Thoracic aorta (tissue), 2 donors: ENCODE measurements at regions not wholly inside any gene's neighbourhood (a gene's known extent, or its start where the extent isn't known, plus 50 kb on each side); places are given as distances from the start of the nearest gene placed in this dataset.
"Not testable (repeated sequence)": the region's sequence is repeated elsewhere in the genome, so short reads cannot be mapped to it uniquely, and the experiment has no call there.

Experiments used
- ATAC-seq: fragments of 150-250 bp; one replicate; pipeline ENCODE4 v1.8.0; 2017; ENCODE audit warnings: low read depth; ENCODE audit not compliant: insufficient number of reproducible peaks, low FRiP score
- DNase-seq: peaks from one replicate; pipeline ENCODE4 v3.0.0-alpha.2; 2020; ENCODE audit warnings: low spot score
- H3K27ac ChIP-seq, 2 donors: fragments of 200-600 bp; sonication (generic); 1 replicate in 1 of 2; 2 replicates in 1 of 2; pipeline ENCODE4 v1.5.1; 2016; ENCODE audit warnings: mild to moderate bottlenecking in 2 of 2, moderate library complexity in 2 of 2
- H3K27me3 ChIP-seq: fragments of 200-600 bp; sonication (generic); replicated peaks from 2 replicates; pipeline ENCODE4 v1.6.0; 2016; ENCODE audit warnings: mild to moderate bottlenecking; ENCODE audit not compliant: insufficient read depth
- H3K36me3 ChIP-seq: fragments of 200-600 bp; sonication (generic); one replicate; pipeline ENCODE4 v1.5.1; 2016
- H3K4me1 ChIP-seq, 2 donors: fragments of 200-600 bp; sonication (generic); 1 replicate in 1 of 2; 2 replicates in 1 of 2; pipeline versions ENCODE4 v1.5.1 to v1.6.0; 2016; ENCODE audit warnings: low read depth in 2 of 2, mild to moderate bottlenecking in 1 of 2; ENCODE audit not compliant: control insufficient read depth in 1 of 2
- H3K4me3 ChIP-seq: fragments of 200-600 bp; sonication (generic); 2 replicates; pipeline ENCODE4 v1.5.1; 2016; ENCODE audit warnings: mild to moderate bottlenecking
- H3K9me3 ChIP-seq: fragments of 200-600 bp; sonication (generic); 2 replicates; pipeline ENCODE4 v1.5.1; 2016
- TF ChIP-seq, protein P1 (sequence below): fragments of 200-600 bp; sonication (generic); IDR thresholded peaks from one replicate; pipeline ENCODE4 v1.5.1; 2019; ENCODE audit warnings: antibody characterized with exemption

- H3K4me3 ChIP-seq, result no peak overlapping the region
- H3K36me3 ChIP-seq, result no peaks in the 10 kb centered on the region
- no peaks in the 10 kb centered on the region for H3K4me1 ChIP-seq
- ATAC-seq, result no peak
- H3K27me3 ChIP-seq, result no peaks in the 10 kb centered on the region
- no peak overlapping the region for H3K27ac ChIP-seq
- no peaks in the 10 kb centered on the region for H3K9me3 ChIP-seq
- TF ChIP-seq, protein P1, sequence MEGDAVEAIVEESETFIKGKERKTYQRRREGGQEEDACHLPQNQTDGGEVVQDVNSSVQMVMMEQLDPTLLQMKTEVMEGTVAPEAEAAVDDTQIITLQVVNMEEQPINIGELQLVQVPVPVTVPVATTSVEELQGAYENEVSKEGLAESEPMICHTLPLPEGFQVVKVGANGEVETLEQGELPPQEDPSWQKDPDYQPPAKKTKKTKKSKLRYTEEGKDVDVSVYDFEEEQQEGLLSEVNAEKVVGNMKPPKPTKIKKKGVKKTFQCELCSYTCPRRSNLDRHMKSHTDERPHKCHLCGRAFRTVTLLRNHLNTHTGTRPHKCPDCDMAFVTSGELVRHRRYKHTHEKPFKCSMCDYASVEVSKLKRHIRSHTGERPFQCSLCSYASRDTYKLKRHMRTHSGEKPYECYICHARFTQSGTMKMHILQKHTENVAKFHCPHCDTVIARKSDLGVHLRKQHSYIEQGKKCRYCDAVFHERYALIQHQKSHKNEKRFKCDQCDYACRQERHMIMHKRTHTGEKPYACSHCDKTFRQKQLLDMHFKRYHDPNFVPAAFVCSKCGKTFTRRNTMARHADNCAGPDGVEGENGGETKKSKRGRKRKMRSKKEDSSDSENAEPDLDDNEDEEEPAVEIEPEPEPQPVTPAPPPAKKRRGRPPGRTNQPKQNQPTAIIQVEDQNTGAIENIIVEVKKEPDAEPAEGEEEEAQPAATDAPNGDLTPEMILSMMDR, result no peak
- no peak for DNase-seq
Measured at GRCh38 chr3:159301961-159302360, 500.1 kb downstream of the MFSD1 start.

- H3K4me3 ChIP-seq, result no peak overlapping the region
- no peaks in the 10 kb centered on the region for H3K4me1 ChIP-seq
- H3K27me3 ChIP-seq, result no peaks in the 10 kb centered on the region
- TF ChIP-seq, protein P1, result no peak
- no peak for ATAC-seq
- H3K9me3 ChIP-seq, result no peaks in the 10 kb centered on the region
- H3K27ac ChIP-seq, result no peak overlapping the region
- DNase-seq, result no peak
- H3K36me3 ChIP-seq, result no peaks in the 10 kb centered on the region
Measured at GRCh38 chr3:159305017-159305416, 503.2 kb downstream of the MFSD1 start.

GRCh38 chr3:159316706-159317105 lies 514.9 kb downstream of the MFSD1 start:
- DNase-seq, H3K4me1 ChIP-seq, H3K36me3 ChIP-seq, H3K27me3 ChIP-seq, H3K4me3 ChIP-seq, ATAC-seq, H3K27ac ChIP-seq, H3K9me3 ChIP-seq: not testable (repeated sequence)

DNA sequence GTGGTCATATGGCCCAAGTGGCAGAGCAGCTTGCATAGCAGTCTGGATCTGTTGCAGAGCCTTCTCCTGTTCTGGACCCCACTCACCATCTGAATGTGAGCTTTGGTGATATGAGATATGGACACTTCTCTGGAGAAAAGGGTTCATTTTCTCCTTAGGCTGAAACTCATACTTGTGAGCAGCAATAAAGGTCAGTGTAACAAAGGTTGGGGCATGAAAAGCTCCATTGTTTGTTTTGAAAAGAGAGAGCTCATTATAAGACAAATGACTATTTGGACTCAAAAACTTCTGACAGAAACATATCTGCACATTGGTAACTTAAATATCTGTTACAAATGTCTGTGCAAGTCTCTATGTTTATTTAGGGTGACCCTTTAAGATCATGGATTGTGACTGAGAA lies 517.3 kb downstream of the MFSD1 start:
- H3K4me3 ChIP-seq, result no peak overlapping the region
- no peak for ATAC-seq
- no peaks in the 10 kb centered on the region for H3K4me1 ChIP-seq
- H3K36me3 ChIP-seq, result no peaks in the 10 kb centered on the region
- no peaks in the 10 kb centered on the region for H3K27me3 ChIP-seq
- TF ChIP-seq, protein P1, result no peak
- H3K9me3 ChIP-seq, result no peaks in the 10 kb centered on the region
- DNase-seq, result no peak
- H3K27ac ChIP-seq, result no peak overlapping the region

DNA sequence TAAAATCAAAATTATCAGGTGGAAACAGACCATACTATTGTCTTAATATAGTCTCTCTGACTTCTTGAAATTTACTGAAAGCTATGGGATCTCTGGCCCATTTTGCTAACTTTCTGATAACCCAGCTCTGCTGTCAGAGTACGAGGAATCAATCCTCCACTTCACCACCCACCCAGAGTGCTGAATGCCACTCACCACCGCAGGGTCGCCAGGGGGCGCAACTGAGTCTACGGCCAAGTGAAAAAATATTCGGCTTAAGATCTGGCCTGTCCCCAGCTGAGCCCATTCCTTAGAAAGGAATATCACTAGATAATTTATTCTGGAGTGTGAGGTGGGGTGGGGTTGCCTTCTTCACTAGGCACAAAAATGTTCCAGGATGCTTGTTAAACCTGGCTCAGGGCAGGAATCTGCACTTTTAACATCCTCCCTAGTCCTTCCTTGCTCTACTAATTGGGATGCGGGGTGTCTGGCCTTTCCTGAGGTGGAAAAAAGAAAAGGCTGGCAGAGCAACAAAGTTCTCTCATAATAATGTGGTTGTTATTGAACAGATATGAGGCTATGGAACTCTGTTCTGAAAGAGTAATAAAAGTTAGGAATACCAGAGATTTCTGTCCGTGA lies 520.6 kb downstream of the MFSD1 start:
- no peaks in the 10 kb centered on the region for H3K4me1 ChIP-seq
- no peak overlapping the region for H3K27ac ChIP-seq

More for the DNA sequence above, 520.6 kb downstream of the MFSD1 start:
- no peak for DNase-seq
- Histone ChIP-seq H3K36me3 (no peaks in the 10 kb centered on the region), H3K9me3 (no peaks in the 10 kb centered on the region), H3K4me3 (no peak overlapping the region), H3K27me3 (no peaks in the 10 kb centered on the region)
- TF ChIP-seq, protein P1, result peak; percentile 27
- no peak for ATAC-seq
